Activated effector memory CD4-positive, alpha-beta T cell treated with anti-CD3 and anti-CD28 coated beads, Interleukin-2, amount 50 U/mL, for 16 hours (primary cell): ENCODE measurements at regions not wholly inside any gene's neighbourhood (a gene's known extent, or its start where the extent isn't known, plus 50 kb on each side); places are given as distances from the start of the nearest gene placed in this dataset.

Source experiments
- DNase-seq: peaks from one replicate; pipeline ENCODE4 v3.0.0-alpha.2; 2020

DNA sequence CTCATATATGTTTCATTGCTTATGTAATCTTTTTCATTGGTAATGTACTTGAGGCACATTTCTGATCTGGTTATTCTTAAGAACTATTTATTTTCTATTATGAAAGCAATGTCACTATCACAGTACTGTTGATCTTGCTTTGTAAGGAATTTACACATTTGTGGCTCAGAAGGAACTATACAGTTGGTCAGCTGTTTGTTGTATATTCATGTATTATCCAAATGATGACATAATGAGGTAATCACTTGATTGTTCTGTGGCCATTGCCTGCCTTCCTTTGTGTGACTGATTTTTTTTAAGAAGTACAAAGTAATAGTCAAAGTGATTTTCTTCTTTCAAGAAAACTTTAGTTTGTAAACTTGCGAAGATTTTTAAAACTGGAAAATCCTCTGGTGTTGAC lies 399.9 kb downstream of the TMEM161B start:
- DNase-seq: no peak

DNA sequence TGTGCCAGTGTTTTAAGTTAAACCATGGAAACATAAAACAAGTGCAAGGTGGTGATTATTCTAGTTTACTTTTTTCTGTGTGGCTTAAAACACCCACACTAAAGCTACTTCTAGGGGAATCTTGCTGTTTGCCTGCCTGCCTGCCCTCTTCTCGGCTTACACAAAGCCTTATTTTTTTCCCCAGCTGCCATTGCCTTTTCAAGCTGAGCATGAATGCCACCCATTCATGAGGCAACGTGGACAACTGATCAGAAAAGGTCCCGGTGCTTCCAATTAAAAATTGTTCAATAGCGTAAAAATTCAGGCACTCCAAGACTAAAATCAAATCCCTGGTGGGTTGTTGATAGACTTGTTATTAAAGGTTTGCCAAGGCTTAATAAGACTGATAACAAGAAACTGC lies 401.4 kb downstream of the TMEM161B start:
- no peak for DNase-seq

DNA sequence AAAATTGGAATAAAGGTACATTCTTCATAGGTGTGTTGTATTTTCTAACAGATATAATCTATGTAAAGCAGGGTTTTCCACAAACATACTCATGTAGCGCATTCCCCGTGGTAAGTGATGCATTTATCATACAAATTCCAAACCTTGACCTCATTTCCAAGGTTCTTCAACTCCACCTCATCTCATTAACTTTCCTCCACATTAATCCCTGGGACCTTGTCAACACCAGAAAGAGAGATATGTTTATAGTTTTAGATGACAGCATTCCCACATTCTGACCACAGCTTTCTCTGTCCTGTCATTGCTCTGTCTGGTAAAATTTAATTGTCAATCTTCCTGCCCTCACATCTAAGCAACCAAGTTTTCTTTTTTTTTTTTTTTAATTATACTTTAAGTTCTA lies 415.1 kb downstream of the TMEM161B start:
- DNase-seq: no peak

DNA sequence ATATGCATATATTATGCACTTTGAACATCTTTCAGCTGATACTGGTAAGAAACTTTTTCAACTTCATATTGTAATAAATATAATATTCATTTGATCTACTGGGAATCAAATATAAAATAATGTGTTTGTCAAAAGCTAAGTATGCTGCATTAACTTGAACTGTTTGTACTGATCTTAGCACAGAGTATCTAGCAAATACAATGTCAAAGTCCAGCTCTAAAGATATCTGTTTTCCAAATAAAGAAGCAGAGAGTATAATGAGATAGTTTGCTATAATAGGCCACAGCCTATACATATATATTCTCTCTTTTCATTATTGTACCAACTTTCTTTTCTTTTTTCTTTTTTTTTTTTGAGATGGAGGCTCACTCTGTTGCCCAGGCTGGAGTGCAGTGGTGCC lies 417.0 kb downstream of the TMEM161B start:
- no peak for DNase-seq

DNA sequence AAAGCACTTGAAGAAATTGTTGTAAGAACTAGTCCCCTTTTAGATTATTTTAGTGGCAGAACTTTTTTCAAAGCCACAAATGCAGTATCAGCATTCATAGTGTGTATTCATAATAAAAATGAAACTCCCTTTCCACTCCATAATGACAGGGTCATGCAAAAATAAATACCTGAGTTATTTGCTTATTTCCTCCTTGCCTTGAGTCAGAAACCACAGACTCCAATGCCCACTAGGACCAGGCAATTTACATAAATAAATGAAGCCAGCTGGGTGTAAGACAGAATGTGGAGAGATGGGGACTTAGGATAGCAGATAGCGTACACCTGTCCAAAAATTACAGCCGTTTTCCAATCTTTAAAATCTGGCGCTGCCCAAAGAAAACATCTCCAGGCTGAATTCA lies 417.8 kb downstream of the TMEM161B start:
- DNase-seq: no peak

DNA sequence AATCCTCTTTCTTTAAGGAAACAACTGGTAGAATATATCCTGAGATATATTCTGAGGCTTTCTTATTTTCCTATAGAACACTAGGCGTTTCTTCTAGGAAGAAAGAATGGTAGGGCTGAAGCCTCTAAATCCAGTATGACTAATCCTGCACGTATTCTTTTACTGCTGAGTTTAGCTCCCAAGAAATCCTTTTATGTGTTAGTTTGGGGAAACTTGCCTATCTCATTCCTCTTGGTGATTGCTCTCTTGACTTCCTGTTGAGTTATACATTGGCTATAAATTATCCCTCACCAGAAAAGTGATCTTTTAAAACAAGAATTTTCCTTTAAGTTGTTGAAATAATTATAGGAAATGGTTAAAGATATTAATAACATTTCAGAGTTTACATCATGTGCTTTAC lies 422.9 kb downstream of the TMEM161B start:
- DNase-seq: no peak

DNA sequence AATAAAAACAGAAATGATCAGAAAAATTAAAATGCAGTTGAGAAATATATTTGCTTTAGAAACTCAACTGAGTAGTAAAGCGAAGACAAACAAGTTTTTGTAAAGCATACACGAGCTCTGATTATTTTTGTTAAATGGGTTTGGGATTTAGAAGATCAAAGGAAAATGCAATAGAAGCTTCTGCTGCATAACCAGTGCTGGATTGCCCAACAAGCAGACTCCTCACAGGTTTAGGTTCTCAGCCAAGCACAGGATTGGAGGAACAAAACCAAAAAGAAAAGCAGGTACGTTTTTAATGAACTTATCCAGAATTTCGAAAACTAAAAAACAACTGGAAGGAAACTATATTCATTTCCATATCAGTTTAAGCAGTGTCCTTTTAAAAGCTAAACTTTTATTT lies 423.8 kb downstream of the TMEM161B start:
- DNase-seq: no peak

DNA sequence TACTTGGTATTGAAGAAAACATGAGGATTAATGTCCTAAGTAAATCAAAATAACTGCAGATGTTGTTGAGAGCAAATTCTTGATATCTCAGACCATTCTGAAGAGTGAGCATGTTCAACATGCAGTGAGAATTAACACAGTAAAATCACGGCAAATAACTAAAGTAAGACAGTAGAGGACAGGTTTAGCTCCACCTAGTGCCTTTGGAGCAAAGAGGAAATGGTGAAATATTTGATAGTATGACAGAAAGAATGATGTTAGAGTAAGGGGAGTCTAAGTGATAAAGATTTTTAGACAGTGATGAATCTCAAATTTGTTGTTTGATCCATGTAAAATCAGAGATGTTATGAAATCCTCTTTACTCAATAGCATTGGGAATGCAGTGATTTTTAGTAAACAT lies 424.2 kb downstream of the TMEM161B start:
- DNase-seq: no peak

DNA sequence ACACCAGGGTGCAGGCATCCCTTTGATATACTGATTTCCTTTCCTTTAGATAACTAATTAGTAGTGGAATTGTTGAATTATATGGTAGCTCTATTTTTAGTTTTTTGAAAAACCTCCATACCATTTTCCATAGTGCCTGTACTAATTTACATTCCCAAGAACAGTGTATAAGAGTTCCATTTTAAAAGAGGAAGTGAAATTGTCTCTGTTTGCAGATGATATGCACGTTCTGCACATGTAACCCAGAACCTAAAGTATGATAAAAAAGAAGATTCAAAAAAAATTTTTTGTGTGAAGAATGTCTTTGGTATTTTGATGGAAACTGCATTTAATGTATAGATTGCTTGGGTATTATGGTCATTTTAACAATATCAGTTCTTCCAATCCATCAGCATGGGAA lies 424.0 kb upstream of the CCNH start:
- DNase-seq: no peak

DNA sequence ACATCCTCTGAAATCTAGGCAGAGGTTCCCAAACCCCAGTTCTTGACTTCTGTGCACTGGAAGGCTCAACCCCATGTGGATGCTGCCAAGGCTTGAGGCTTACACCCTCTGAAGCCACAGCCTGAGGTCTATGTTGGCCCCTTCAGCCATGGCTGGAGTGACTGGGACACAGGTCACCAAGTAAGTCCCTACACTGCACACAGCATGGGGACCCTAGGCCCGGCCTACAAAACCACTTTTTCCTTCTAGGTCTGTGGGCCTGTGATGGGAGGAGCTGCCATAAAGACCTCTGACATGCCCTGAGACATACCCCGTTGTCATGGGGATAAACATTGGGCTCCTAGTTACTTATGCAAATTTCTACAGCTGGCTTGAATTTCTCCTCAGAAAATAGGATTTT lies 418.8 kb upstream of the CCNH start:
- DNase-seq: no peak

DNA sequence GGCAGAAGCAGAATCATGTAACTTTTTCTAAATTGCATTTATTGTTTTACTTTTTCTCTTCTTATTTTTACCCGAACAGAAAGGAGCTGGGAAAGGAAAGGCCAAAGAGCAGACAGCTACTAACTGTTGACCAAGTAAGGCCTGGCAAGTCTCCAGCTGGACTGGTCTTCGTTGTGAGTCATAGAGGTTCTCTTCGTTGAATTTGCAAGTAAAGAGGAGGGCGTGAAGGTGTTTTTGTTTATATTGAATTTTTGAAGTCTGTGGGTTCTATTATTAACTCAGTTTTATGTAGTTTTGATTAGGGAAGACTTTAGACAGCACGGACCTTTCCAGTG lies 416.5 kb upstream of the CCNH start:
- DNase-seq: no peak

DNA sequence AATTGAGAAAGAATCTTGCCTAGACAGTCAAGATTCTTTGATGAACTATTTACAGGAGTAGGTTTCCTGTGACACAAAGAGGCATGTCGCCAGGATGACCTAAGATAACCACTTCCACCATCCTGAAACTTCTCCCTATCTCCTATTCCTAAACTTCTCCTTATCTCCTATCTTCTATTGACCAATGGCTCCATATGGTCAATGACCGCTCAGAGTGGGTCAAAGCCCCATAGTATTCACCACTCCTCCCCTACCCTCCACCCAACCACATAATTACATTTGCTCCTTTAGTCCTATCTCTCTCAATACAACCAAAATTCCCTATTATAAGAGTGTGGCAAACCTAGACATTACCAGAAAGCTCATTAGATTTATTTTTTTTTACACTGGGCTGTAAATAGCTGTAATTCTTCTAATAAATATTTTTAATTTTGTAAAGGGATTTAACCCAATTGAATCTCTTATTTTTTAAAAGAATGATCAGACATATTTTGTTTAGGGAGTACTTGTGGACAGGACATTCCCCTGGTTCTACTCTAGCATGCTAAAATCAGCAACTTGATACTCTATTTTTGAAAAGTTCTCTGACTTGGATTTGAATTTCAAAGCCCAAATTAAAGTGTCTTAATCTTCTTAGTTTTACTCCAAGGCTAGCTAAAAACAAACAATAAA lies 416.0 kb upstream of the CCNH start:
- DNase-seq: no peak

DNA sequence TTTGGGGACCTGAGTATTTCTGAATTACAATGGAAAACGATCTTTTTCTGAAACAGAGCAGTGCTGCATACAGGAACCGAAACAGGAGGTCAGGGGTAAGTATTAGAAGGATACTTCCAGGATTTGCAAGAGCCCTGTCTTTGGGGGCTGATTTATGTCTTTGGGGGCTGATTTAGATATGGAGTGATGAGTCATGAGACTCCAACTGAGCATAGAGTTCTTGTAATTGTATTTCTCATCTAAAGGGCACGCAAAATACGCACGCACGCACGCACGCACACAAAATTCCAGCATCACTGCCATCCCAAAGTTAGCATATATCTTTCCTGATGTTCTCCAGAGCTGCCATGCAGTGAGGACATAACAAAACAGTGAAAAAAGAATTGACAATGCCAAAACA lies 414.8 kb upstream of the CCNH start:
- no peak for DNase-seq

DNA sequence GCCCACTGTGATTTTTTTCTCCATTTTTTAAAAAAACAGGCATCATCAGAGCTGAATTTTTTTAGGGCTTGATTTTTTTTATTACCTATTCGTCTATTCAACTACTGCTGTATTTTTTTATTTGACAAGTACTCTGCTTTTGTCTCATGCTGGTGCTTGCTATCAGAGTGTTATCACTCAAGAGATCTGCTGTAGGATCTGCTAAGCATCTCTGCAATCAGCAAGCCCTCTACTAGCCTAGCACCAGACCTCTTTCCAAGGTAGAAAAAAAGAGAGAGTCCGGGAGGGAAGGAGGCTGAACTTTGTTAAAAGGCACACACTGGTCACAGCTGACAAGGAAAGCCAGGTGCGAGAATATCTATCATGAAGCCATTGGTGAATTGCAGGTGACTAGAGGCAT lies 413.8 kb upstream of the CCNH start:
- no peak for DNase-seq

DNA sequence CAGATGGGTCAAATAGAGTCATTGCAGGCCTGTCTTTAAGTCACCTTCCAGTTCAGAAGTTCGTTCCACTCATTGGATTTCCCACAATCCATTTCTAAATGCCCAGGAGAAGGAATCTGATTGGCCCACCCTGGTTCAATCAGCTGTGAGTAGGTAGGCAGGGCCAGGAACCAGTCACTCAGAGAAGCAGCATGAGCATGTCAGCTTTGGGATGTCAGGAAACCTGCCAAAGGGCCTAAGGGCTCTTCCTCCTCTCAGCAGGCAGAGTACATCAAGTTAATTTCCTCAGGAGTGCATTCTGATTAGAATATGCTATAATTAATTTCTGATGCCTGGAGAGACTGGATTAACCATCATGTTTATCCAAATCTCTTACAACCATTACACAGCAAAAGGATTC lies 412.9 kb upstream of the CCNH start:
- DNase-seq: no peak

DNA sequence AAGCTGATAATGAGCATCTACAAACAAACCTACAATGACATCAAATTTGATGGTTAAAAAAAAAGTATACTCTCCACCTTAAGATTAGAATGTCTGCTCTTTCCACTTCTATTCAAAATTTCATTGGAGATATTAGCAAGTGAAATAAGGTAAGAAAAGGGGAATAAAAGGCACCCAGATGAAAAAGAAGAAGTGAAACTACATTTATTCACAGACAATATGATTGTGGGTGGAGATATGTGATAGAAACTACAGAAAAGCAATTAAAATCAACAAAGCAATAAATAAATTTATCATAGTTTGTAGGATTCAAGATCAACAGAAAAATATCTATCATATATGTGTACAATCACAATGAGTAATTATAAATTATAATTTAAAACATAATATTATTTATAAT lies 395.1 kb upstream of the CCNH start:
- no peak for DNase-seq

DNA sequence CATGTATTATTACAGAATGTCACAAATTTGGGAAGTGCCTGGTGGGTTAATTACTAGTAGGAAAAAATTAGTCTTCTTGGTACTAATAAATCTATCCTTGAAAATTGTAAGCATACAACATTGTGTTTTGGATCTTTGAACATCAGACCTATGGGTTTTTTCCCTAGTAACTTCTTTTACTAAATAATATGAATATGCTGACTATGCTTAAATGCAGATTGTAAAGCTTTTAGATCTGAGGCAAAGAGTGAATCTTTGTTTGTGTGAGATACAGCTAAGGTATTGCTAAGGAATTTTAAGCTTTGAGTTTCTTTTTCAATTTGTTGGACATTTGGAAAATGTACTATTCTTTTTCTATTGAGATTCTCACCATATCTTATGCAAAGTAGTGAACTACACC lies 390.6 kb upstream of the CCNH start:
- DNase-seq: no peak

DNA sequence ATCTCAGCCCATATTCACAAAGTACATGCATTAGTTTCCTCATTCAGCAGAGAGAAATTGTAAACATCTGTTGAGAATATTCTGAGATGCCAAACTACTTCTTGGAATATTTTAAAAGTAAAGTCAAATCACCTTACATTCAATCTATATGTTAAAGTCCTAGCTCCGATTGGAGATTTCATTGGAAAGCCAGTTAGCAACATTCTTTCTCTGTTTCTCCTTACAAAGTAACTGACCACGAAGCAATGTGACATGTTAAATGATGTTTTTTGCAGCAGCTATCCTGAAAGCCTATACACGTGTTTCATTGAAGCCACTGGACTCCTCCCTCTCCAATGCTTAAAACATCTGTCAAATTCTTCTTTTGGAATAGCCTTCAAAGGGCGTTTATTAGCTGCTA lies 379.1 kb upstream of the CCNH start:
- no peak for DNase-seq

DNA sequence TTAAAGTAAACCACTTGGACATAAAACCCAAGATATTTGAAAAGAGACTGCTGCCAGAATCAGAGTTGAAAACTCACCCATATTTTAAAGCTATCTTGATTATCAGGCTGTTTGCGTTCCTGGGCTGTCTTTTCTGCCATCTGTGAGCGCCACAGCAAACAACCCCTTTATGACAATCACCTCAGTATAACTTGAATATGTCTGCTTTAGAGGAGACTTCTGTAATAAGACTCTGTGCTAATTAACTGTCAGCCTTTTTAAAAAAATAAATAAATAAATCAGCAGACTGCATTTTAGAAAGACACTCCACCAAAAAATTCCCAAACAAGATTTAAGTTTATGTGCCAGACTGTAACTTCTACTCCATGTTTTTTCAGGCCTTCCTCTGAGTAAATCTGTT lies 375.7 kb upstream of the CCNH start:
- no peak for DNase-seq

DNA sequence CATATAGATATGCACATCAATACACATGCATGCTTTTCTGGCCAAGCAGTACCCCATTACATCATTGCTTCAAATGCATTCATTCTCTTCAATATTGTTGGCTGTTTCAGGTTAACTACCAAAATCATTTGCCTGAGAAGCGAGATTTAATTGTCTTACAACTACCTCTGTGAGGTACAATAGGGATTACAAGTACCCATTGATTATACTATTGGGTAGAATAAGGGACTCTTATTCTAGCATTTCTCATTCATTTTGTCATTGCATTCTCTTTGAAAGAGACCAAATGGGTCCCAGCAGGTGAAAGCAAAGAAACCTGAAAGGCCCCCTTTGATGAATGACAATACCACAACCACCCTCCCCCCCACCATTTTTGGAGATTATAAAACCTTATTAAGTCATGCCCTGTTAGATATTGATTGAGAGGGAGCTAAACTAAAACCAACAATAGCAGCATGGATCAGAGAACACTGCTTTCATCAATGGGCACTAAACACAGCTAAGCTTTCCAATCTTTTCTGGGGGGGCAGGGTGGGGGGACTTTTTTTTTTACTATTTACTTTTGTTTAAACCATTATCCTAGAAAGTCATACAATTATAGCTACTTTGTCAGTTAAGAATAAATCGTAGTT lies 375.0 kb upstream of the CCNH start:
- DNase-seq: no peak

DNA sequence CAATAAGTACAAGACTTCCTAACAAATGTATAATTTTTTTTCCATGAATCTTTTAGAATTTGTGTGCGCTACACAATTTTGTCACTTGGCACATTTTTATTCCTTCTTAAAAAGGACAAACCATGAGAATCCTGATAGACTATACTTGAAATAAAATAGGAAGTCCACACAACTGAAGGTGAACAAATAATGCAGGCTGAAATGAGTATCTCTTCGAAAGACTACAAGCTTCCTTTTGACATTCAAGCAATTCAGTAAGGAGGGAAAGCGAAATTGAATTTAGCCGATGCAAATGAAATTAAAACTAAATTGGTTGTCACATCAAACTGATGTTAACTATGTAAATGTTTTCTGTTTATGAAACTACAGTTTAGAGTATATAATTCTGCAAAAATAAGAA lies 374.4 kb upstream of the CCNH start:
- DNase-seq: no peak

DNA sequence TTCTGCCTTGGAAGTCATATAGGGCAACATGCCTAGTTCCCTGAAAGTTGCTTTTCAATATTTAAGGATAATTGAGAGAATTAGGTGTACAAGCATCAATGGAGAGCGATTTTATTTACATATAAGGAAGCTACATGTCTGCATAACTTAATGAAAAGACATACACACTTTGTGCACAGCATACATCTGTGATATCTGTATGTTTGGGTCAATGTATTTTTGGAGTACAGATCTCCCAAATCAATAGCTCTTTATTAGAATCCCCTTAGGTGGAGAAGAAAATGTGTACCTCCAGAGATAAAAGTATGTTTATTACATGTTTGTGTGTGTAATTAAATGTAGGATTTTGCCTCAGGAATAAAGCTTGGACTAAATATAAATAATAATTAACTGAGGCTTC lies 373.7 kb upstream of the CCNH start:
- DNase-seq: no peak

DNA sequence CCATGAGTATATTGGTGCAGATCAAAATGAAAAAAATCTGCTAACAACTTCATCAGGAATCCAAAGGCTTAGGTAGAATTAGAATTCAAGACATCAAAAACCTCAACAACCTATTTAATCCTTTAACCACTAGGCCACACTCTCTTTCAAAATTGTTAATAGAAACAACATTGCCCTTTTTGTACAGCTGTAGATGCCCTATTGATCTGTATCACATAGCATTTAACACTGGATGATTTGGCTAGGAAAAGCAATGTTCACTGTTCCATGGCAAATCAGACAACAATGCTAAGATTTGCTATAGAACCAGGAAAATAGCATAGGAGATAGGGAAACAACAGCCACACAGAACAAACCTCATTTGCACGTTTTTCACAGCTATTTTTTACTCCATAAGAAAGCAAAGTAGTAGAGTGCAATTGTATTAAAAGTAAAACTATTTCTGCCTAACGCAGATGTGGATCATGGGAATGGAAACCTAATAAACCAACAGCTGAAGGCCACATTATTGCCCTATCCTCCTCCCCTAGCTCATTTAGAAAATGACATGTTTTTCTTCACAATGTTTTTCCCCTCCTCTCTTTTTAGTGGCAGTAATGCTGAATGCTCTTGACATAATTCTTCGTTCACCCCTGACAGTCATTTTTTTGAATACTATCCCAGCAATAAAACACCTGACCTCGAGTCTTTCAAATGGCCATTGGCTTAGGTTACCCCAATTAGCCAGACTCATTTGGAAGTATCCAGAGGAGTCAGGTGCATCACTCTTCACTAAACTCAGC lies 373.0 kb upstream of the CCNH start:
- no peak for DNase-seq

DNA sequence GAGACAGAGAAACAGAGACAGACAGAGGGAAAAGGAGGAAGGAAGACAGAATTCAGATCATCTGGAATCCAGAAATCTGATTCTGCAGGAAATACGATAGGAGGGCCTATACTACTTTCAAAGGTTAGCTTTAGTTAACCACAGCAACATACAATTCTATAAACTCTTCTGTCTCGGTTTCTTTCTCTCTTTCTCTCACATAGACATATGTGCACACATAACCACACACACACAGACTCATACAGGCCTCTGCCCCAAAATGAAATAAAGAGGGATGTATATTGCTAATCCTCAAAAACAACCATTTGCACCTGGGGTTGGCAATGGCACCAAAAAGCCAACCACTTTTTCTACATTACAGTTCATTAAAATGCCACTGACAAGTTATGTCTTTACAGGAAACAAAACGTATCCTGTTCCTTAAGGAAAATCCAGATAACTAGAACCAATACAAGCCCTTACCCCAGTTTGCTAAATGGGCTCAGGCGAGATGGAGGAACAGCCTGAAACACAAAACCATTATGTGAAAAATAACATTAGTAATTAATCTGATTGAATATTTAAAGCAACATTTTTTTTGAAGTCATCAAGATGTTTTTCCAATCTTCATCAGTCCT lies 372.3 kb upstream of the CCNH start:
- DNase-seq: no peak
